ENCODE measurements at regions not wholly inside any gene's neighbourhood (a gene's known extent, or its start where the extent isn't known, plus 50 kb on each side); places are given as distances from the start of the nearest gene placed in this dataset.

GRCh38 chr1:106181866-106182265 lies 874.6 kb upstream of the PRMT6 start:
- TF ChIP-seq, protein P1, sequence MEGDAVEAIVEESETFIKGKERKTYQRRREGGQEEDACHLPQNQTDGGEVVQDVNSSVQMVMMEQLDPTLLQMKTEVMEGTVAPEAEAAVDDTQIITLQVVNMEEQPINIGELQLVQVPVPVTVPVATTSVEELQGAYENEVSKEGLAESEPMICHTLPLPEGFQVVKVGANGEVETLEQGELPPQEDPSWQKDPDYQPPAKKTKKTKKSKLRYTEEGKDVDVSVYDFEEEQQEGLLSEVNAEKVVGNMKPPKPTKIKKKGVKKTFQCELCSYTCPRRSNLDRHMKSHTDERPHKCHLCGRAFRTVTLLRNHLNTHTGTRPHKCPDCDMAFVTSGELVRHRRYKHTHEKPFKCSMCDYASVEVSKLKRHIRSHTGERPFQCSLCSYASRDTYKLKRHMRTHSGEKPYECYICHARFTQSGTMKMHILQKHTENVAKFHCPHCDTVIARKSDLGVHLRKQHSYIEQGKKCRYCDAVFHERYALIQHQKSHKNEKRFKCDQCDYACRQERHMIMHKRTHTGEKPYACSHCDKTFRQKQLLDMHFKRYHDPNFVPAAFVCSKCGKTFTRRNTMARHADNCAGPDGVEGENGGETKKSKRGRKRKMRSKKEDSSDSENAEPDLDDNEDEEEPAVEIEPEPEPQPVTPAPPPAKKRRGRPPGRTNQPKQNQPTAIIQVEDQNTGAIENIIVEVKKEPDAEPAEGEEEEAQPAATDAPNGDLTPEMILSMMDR (IDR thresholded peaks at IDR 0.05): no peak
- TF ChIP-seq ZFX (IDR thresholded peaks at IDR 0.05; ENCODE audit: borderline replicate concordance): no peak
